ENCODE measurements at regions not wholly inside any gene's neighbourhood (a gene's known extent, or its start where the extent isn't known, plus 50 kb on each side); places are given as distances from the start of the nearest gene placed in this dataset.

DNA sequence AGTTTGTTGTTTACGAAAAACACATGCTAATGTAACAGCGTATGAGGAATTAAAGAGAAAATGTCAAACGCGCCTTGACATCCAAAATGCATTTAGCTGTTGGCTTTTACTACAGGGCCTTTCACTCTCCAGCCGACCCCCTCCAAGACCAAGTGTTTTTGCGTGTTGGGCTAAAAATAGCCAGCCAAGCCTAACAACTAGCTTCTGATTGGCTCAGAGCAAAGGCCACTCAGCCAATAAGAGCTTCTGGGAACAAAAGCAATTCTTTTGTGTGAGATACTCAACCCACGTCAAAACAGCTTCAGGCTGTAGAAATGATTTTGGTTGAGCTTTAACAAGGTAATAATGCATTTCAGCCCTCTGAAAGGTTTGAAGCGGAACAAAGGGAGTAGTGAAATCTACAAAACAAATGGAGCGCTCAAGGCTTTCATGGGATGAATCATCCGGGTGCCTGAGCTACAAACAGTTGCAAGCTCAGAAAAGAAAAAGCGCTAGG is 198.7 kb upstream of the DCN start:
- no peaks in the 10 kb centered on the region for H3K27me3 ChIP-seq (replicated peaks; ENCODE audit: control insufficient read depth, insufficient read depth, low read length)
- TF ChIP-seq, protein P1, sequence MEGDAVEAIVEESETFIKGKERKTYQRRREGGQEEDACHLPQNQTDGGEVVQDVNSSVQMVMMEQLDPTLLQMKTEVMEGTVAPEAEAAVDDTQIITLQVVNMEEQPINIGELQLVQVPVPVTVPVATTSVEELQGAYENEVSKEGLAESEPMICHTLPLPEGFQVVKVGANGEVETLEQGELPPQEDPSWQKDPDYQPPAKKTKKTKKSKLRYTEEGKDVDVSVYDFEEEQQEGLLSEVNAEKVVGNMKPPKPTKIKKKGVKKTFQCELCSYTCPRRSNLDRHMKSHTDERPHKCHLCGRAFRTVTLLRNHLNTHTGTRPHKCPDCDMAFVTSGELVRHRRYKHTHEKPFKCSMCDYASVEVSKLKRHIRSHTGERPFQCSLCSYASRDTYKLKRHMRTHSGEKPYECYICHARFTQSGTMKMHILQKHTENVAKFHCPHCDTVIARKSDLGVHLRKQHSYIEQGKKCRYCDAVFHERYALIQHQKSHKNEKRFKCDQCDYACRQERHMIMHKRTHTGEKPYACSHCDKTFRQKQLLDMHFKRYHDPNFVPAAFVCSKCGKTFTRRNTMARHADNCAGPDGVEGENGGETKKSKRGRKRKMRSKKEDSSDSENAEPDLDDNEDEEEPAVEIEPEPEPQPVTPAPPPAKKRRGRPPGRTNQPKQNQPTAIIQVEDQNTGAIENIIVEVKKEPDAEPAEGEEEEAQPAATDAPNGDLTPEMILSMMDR (IDR thresholded peaks at IDR 0.05; ENCODE audit: insufficient read depth, low read length, poor library complexity, severe bottlenecking) = no peak
- peak; percentile 7 for DNase-seq (ENCODE audit: extremely low read depth, insufficient read length)
- no peaks in the 10 kb centered on the region for H3K36me3 ChIP-seq (ENCODE audit: control insufficient read depth, insufficient read depth, low read length)
- peak overlapping the region; percentile 29 for H3K4me3 ChIP-seq (replicated peaks; ENCODE audit: low read depth, low read length)

DNA sequence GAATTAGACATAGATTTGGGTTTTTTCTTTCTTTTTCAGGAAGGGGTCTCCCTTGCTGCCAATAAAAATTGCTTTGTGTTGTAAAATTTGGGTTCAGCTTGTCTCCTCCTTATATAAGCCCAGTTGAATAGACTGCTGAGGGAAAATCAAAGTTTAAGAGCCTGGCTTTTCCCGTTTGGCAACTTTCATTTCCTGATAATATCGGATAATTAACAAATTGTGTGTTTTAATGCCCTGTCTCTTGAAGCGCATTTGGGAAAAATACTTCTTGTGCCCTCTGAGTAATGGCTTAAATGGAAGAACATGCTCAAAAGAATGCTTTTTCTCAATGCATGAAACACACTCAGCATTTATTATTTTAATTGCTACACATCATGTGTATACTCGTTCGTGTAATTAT is 198.0 kb upstream of the DCN start:
- Histone ChIP-seq H3K36me3 (ENCODE audit: control insufficient read depth, insufficient read depth, low read length) (no peaks in the 10 kb centered on the region), H3K27me3 (replicated peaks; ENCODE audit: control insufficient read depth, insufficient read depth, low read length) (no peaks in the 10 kb centered on the region), H3K4me3 (replicated peaks; ENCODE audit: low read depth, low read length) (no peak overlapping the region)
- TF ChIP-seq, protein P1 (IDR thresholded peaks at IDR 0.05; ENCODE audit: insufficient read depth, low read length, poor library complexity, severe bottlenecking) = no peak
- DNase-seq (ENCODE audit: extremely low read depth, insufficient read length) = no peak

DNA sequence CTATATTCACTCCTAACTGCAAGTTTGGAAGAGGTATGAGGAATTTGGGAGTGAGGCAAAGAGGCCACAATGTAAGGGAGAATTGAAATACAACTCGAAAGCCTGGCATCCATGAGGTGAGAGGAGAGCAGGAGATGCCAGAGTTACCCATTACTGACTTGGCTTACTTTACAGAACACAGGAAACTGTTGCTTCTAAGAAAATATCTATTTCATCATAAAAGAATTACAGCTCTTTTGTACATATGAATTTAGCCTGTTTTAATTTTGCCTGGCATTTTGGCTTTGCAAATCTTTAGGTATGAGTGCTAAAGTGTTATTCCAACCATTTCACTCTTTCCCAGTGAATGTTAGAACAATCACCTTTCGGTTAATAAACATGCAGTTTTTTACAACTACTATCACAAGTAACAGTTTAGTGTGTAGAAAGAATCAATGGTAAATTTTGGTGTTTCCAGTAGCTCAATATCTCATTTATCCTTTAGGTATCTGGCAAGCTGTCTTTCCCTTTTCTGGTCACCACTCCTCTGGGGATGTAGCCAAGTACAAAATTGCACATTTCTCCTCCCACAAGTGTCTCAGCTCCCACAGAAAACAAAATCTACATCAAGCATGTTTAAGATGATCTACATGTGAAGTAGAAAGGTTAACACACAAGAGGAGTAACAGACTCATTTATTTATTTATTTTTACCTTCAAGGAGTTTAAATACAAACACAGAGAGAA is 196.6 kb upstream of the DCN start:
- Histone ChIP-seq H3K4me3 (replicated peaks; ENCODE audit: low read depth, low read length) (no peak overlapping the region), H3K36me3 (ENCODE audit: control insufficient read depth, insufficient read depth, low read length) (no peaks in the 10 kb centered on the region), H3K27me3 (replicated peaks; ENCODE audit: control insufficient read depth, insufficient read depth, low read length) (no peaks in the 10 kb centered on the region)
- DNase-seq (ENCODE audit: extremely low read depth, insufficient read length) = no peak
- TF ChIP-seq, protein P1 (IDR thresholded peaks at IDR 0.05; ENCODE audit: insufficient read depth, low read length, poor library complexity, severe bottlenecking) = no peak

DNA sequence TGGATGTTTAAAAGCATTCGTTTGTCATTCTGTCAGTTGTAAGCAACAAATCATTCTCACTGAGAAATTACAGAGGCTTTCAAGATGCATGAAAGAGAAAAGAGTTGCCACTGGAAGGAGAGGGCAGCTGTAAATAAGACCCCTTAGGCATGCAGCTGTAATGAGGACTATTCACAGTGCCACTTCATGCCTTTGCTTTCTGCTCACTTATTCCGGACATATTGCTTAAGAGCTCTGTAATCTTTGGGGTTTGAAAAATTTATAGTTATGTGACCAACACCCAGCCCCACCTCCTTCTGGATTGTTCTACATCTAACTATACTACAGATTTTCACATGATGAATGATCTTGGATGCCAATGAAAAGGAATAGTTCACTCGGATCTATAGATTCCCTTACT is 194.8 kb upstream of the DCN start:
- DNase-seq (ENCODE audit: extremely low read depth, insufficient read length) = no peak
- Histone ChIP-seq H3K4me3 (replicated peaks; ENCODE audit: low read depth, low read length) (no peak overlapping the region), H3K36me3 (ENCODE audit: control insufficient read depth, insufficient read depth, low read length) (no peaks in the 10 kb centered on the region), H3K27me3 (replicated peaks; ENCODE audit: control insufficient read depth, insufficient read depth, low read length) (no peaks in the 10 kb centered on the region)
- TF ChIP-seq, protein P1 (IDR thresholded peaks at IDR 0.05; ENCODE audit: insufficient read depth, low read length, poor library complexity, severe bottlenecking) = no peak

DNA sequence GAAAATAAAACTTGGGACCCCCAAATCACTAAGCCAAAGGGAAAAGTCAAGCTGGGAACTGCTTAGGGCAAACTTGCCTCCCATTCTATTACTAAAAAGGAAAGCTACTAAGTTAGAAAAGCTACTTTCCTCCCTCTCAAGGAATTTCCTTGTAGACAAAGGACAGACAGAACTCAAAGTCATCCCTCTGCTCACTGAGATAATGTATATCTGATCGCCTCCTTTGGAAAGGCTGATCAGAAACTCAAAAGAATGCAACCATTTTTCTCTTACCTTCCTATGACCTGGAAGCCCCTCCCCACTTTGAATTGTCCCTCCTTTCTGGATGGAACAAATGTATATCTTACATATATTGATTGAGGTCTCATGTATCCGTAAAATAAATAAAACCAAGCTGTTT is 190.5 kb upstream of the DCN start:
- H3K27me3 ChIP-seq (replicated peaks; ENCODE audit: control insufficient read depth, insufficient read depth, low read length) = no peaks in the 10 kb centered on the region
- no peak overlapping the region for H3K4me3 ChIP-seq (replicated peaks; ENCODE audit: low read depth, low read length)
- no peak for DNase-seq (ENCODE audit: extremely low read depth, insufficient read length)
- H3K36me3 ChIP-seq (ENCODE audit: control insufficient read depth, insufficient read depth, low read length) = no peaks in the 10 kb centered on the region
- TF ChIP-seq, protein P1 (IDR thresholded peaks at IDR 0.05; ENCODE audit: insufficient read depth, low read length, poor library complexity, severe bottlenecking) = no peak

All from GM06990 (cell line).